WTC11 (cell line): ENCODE measurements at regions not wholly inside any gene's neighbourhood (a gene's known extent, or its start where the extent isn't known, plus 50 kb on each side); places are given as distances from the start of the nearest gene placed in this dataset.

Experiments
- ATAC-seq: fragments of 200-7000 bp; cut with Tn5 transposase; 2 replicates; pipeline ENCODE4 v1.10.0; 2021; ENCODE audit warnings: mild to moderate bottlenecking, moderate library complexity
- CTCF ChIA-PET: fragments of 300-600 bp; sonication (Branson Sonifier 250); formaldehyde crosslinking; loops from one replicate; lab custom pipeline; 2021; ENCODE audit warnings: antibody characterized with exemption; lab: Charles Lee
- POLR2A ChIA-PET: fragments of 350-600 bp; sonication (Branson Sonifier 250); formaldehyde crosslinking; loops from one replicate; lab custom pipeline; 2021; ENCODE audit warnings: antibody characterized with exemption; lab: Charles Lee
- DNase-seq: peaks from one replicate; pipeline ENCODE4 v3.0.0; 2021; ENCODE audit warnings: low spot score
- H3K27ac Mint-ChIP-seq: 2 replicates; pipeline ENCODE4 v1.8.0; 2021; ENCODE audit warnings: mixed read lengths
- H3K27me3 Mint-ChIP-seq: 2 replicates; pipeline ENCODE4 v1.8.0; 2021; ENCODE audit warnings: low read depth, mild to moderate bottlenecking, moderate library complexity, mixed read lengths
- H3K36me3 Mint-ChIP-seq: 2 replicates; pipeline ENCODE4 v1.8.0; 2021; ENCODE audit warnings: mixed read lengths
- H3K4me1 Mint-ChIP-seq: 2 replicates; pipeline ENCODE4 v1.8.0; 2022; ENCODE audit warnings: mixed read lengths
- H3K4me3 Mint-ChIP-seq: 2 replicates; pipeline ENCODE4 v1.8.0; 2021; ENCODE audit warnings: mild to moderate bottlenecking, moderate library complexity, mixed read lengths
- H3K9me3 Mint-ChIP-seq: 2 replicates; pipeline ENCODE4 v1.8.0; 2021; ENCODE audit warnings: mixed read lengths
- ARID4B ChIP-seq: sonication (generic); formaldehyde crosslinking; IDR thresholded peaks from 2 replicates; pipeline ENCODE4 v1.8.0; 2023; ENCODE audit warnings: missing genetic modification reagents, mild to moderate bottlenecking, borderline replicate concordance
- CTCF ChIP-seq: fragments of 200-600 bp; IDR thresholded peaks from 2 replicates; pipeline ENCODE4 v1.8.0; 2022; ENCODE audit warnings: antibody characterized with exemption
- E2F1 ChIP-seq: sonication (generic); formaldehyde crosslinking; IDR thresholded peaks from 2 replicates; pipeline ENCODE4 v1.8.0; 2022; ENCODE audit warnings: mild to moderate bottlenecking, missing genetic modification reagents
- E2F4 ChIP-seq: sonication (generic); formaldehyde crosslinking; IDR thresholded peaks from 2 replicates; pipeline ENCODE4 v1.8.1; 2022; ENCODE audit warnings: low read depth, mild to moderate bottlenecking, moderate library complexity, missing genetic modification reagents, borderline replicate concordance
- GRHL2 ChIP-seq: fragments of 250-450 bp; sonication (Bioruptor Pico); IDR thresholded peaks from 2 replicates; pipeline ENCODE4 v1.8.0; 2022; ENCODE audit warnings: mild to moderate bottlenecking, moderate library complexity; ENCODE audit not compliant: insufficient replicate concordance, severe bottlenecking
- GTF2I ChIP-seq: fragments of 250-450 bp; sonication (Bioruptor Pico); conservative IDR thresholded peaks from 2 replicates; pipeline ENCODE4 v1.4.0; 2021; ENCODE audit warnings: mild to moderate bottlenecking
- JAZF1 ChIP-seq: fragments of 250-450 bp; sonication (Bioruptor Pico); IDR thresholded peaks from 2 replicates; pipeline ENCODE4 v1.9.0; 2021; ENCODE audit warnings: moderate library complexity, mild to moderate bottlenecking, inconsistent platforms
- MAX ChIP-seq: sonication (generic); formaldehyde crosslinking; IDR thresholded peaks from 2 replicates; pipeline ENCODE4 v1.8.0; 2022; ENCODE audit warnings: mild to moderate bottlenecking, missing genetic modification reagents
- NFE2L1 ChIP-seq: sonication (generic); formaldehyde crosslinking; IDR thresholded peaks from 2 replicates; pipeline ENCODE4 v1.8.1; 2023; ENCODE audit warnings: missing genetic modification reagents
- PRDM15 ChIP-seq: sonication (generic); formaldehyde crosslinking; IDR thresholded peaks from 2 replicates; pipeline ENCODE4 v1.8.0; 2022; ENCODE audit warnings: missing genetic modification reagents
- SMAD4 ChIP-seq: sonication (generic); formaldehyde crosslinking; IDR thresholded peaks from 2 replicates; pipeline ENCODE4 v1.8.0; 2022; ENCODE audit warnings: mild to moderate bottlenecking, missing genetic modification reagents
- TEAD1 ChIP-seq: sonication (generic); formaldehyde crosslinking; IDR thresholded peaks from 2 replicates; pipeline ENCODE4 v1.8.0; 2022; ENCODE audit warnings: mild to moderate bottlenecking, missing genetic modification reagents
- ZNF423 ChIP-seq: fragments of 250-450 bp; sonication (Bioruptor Pico); IDR thresholded peaks from 2 replicates; pipeline ENCODE4 v2.1.2; 2022; ENCODE audit warnings: mild to moderate bottlenecking, moderate library complexity
- ZNF512 ChIP-seq: sonication (generic); formaldehyde crosslinking; IDR thresholded peaks from 2 replicates; pipeline ENCODE4 v1.8.1; 2022; ENCODE audit warnings: missing genetic modification reagents, borderline replicate concordance

GRCh38 chr13:104657196-104657595 lies 1591.0 kb upstream of the SLC10A2 start:
- H3K36me3 Mint-ChIP-seq, result peaks cover 2% of the 10 kb centered on the region; the same call in 1 of the 2 replicates
- no peak for DNase-seq
- TF ChIP-seq ZNF512 (CRISPR knock-in tag), result 0 out of 2 replicates have a peak, but pooled peaks have one; percentile 59
- no peak for TF ChIP-seq NFE2L1
- TF ChIP-seq, all 79 proteins: peak for 1
- ATAC-seq, result no peak
- no peak overlapping the region for H3K4me3 Mint-ChIP-seq
- no peak overlapping the region for H3K27ac Mint-ChIP-seq
- ChIA-PET POLR2A (no interaction called here), CTCF (no interaction called here)
- H3K4me1 Mint-ChIP-seq, result peaks cover 6% of the 10 kb centered on the region
- H3K9me3 Mint-ChIP-seq, result peaks cover 7% of the 10 kb centered on the region
- H3K27me3 Mint-ChIP-seq, result no peaks in the 10 kb centered on the region

- POLR2A ChIA-PET, result no interaction called here
- no peak for ATAC-seq
- peak overlapping the region; percentile 61; the same call in 1 of the 2 replicates for H3K27ac Mint-ChIP-seq
- H3K4me3 Mint-ChIP-seq, result no peak overlapping the region
- H3K4me1 Mint-ChIP-seq, result no peaks in the 10 kb centered on the region
- no peaks in the 10 kb centered on the region for H3K27me3 Mint-ChIP-seq
- CTCF ChIA-PET, result no interaction called here
- H3K9me3 Mint-ChIP-seq, result peaks cover 7% of the 10 kb centered on the region
- no peak for DNase-seq
- peaks cover 2% of the 10 kb centered on the region; the same call in 1 of the 2 replicates for H3K36me3 Mint-ChIP-seq
- no peak for TF ChIP-seq ZNF423 (CRISPR knock-in tag)
- TF ChIP-seq E2F4 (CRISPR knock-in tag), result no peak
- TF ChIP-seq MAX, result no peak
- TF ChIP-seq E2F1, result no peak
- TF ChIP-seq SMAD4 (CRISPR knock-in tag), result no peak
- TF ChIP-seq CTCF, result no peak
These were observed 1584.2 kb upstream of the SLC10A2 start for GRCh38 chr13:104650431-104650830.

GRCh38 chr13:104648291-104648690 lies 1582.1 kb upstream of the SLC10A2 start:
- DNase-seq (no peak), ATAC-seq (no peak; the same call in 1 of the 2 replicates)
- Mint-ChIP-seq H3K27me3 (no peaks in the 10 kb centered on the region), H3K4me1 (no peaks in the 10 kb centered on the region), H3K27ac (no peak overlapping the region), H3K9me3 (peaks cover under 1% of the 10 kb centered on the region), H3K36me3 (0 out of 2 replicates have a peak, but pooled peaks cover under 1% of the 10 kb centered on the region), H3K4me3 (no peak overlapping the region)
- CTCF ChIA-PET, result no interaction called here
- POLR2A ChIA-PET, result no interaction called here
- TF ChIP-seq GRHL2 (CRISPR knock-in tag) (no peak), PRDM15 (CRISPR knock-in tag) (no peak), MAX (no peak), JAZF1 (CRISPR knock-in tag) (no peak), ARID4B (CRISPR knock-in tag) (no peak), ZNF512 (CRISPR knock-in tag) (no peak), TEAD1 (CRISPR knock-in tag) (no peak), GTF2I (no peak)
